Panc1 (cell line): ENCODE measurements at regions not wholly inside any gene's neighbourhood (a gene's known extent, or its start where the extent isn't known, plus 50 kb on each side); places are given as distances from the start of the nearest gene placed in this dataset.
"Not testable (repeated sequence)": the region's sequence is repeated elsewhere in the genome, so short reads cannot be mapped to it uniquely, and the experiment has no call there.

Experiments
- ATAC-seq: fragments of 200-7000 bp; cut with Tn5 transposase; 2 replicates; pipeline ENCODE4 v1.9.1; 2020; ENCODE audit warnings: mild to moderate bottlenecking, moderate library complexity
- BruUV-seq: library from RNA; stranded (reverse); fragments of 400-500 nt; replicated peaks from 2 replicates; lab custom pipeline; 2021; lab: Mats Ljungman, UMichigan
- CTCF ChIA-PET: fragments of 300-600 bp; sonication (Branson Sonifier 250); formaldehyde crosslinking; loops from one replicate; lab custom pipeline; 2022; ENCODE audit warnings: antibody characterized with exemption; lab: Charles Lee
- POLR2A ChIA-PET: fragments of 300-600 bp; sonication (Branson Sonifier 250); formaldehyde crosslinking; loops from one replicate; lab custom pipeline; 2022; ENCODE audit warnings: antibody characterized with exemption; lab: Charles Lee
- DNase-seq: peaks from one replicate; pipeline ENCODE4 v3.0.0-alpha.2; 2010; ENCODE audit warnings: low read depth, low spot score
- H3K27ac ChIP-seq: 2 replicates; pipeline ENCODE4 v1.5.1; 2011; ENCODE audit warnings: mild to moderate bottlenecking, low read length, inconsistent platforms
- H3K27me3 ChIP-seq: fragments of 200-500 bp; sonication (Bioruptor generic); 2 replicates; pipeline ENCODE4 v1.6.0; 2014; ENCODE audit warnings: low read length, inconsistent platforms; ENCODE audit not compliant: control insufficient read depth, insufficient read depth
- H3K36me3 ChIP-seq: fragments of 200-500 bp; sonication (Bioruptor generic); 2 replicates; pipeline ENCODE4 v1.5.1; 2014; ENCODE audit warnings: inconsistent platforms, mild to moderate bottlenecking, low read length, moderate library complexity; ENCODE audit not compliant: control insufficient read depth, insufficient read depth
- H3K4me1 ChIP-seq: 2 replicates; pipeline ENCODE4 v1.5.1; 2011; ENCODE audit warnings: inconsistent platforms, mild to moderate bottlenecking, low read length, moderate library complexity; ENCODE audit not compliant: control insufficient read depth, insufficient read depth
- H3K4me3 ChIP-seq, 2 experiments: 2 replicates each; pipeline ENCODE4 v1.5.1; 2011 to 2012; ENCODE audit warnings: low read depth in 2 of 2, low read length in 2 of 2, mild to moderate bottlenecking in 2 of 2, inconsistent platforms in 1 of 2, moderate library complexity in 1 of 2
- H3K9me3 ChIP-seq: fragments of 200-500 bp; sonication (Bioruptor generic); 2 replicates; pipeline ENCODE4 v1.5.1; 2014; ENCODE audit warnings: low read depth, mild to moderate bottlenecking, inconsistent platforms, low read length, moderate library complexity; ENCODE audit not compliant: control insufficient read depth, insufficient read depth
- POLR2AphosphoS5 ChIP-seq: IDR thresholded peaks from 2 replicates; pipeline ENCODE4 v1.6.1; 2012; ENCODE audit warnings: mild to moderate bottlenecking, low read depth, low read length, moderate library complexity
- REST ChIP-seq, 2 experiments: IDR thresholded peaks; 2 replicates each; pipeline ENCODE4 v1.6.1; 2011 to 2012; ENCODE audit warnings: low read depth in 2 of 2, control low read depth in 1 of 2, low read length in 1 of 2, mild to moderate bottlenecking in 1 of 2, moderate library complexity in 1 of 2; ENCODE audit not compliant: insufficient read depth in 1 of 2
- SIN3A ChIP-seq: IDR thresholded peaks from 2 replicates; pipeline ENCODE4 v1.6.1; 2012; ENCODE audit warnings: low read depth, mild to moderate bottlenecking, low read length, moderate library complexity, borderline replicate concordance; ENCODE audit not compliant: insufficient read depth
- TCF7L2 ChIP-seq: IDR thresholded peaks from 2 replicates; pipeline ENCODE4 v1.6.1; 2011; ENCODE audit warnings: mild to moderate bottlenecking, low read depth, low read length, inconsistent platforms
- in situ Hi-C: cut with HindIII; loops from 2 replicates; pipeline ENCODE4 v1.10.0; 2016; ENCODE audit warnings: low sequenced_read_pairs, low pct_unique_long_range_greater_than_20kb
- intact Hi-C: fragments of 100-400 bp; cut with micrococcal nuclease; formaldehyde crosslinking; loops from one replicate; pipeline ENCODE4 v1.10.0; 2022; ENCODE audit not compliant: unreplicated experiment
- TF ChIP-seq, protein P1 (sequence below): fragments of 450-650 bp; IDR thresholded peaks from 2 replicates; pipeline ENCODE4 v1.5.1; 2017; ENCODE audit warnings: mild to moderate bottlenecking

DNA sequence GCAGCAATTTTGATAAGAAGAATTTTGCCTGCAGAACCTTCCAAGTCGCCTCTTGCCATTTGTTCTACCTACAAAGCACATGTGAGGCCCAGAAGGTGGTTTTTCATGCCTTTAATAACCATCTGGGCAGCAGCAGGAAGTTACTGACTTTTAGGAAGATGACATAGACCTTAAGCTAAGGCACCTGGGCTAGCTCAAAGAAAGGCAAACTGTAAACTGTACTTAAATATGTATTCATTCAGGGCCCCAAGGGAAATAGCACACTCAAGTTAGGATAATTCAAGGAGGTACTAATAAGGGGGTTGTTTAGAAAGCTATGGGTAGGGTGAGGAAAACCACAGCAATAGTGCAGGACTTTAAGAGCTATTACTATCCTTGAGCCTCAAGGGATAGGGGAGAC is 57.3 kb upstream of the HSPB3 start:
- no peaks in the 10 kb centered on the region for H3K4me1 ChIP-seq
- H3K36me3 ChIP-seq = no peaks in the 10 kb centered on the region
- H3K4me3 ChIP-seq = no peak overlapping the region
- ChIA-PET CTCF (interaction anchor here (0.6 kb wide), 1 partner anchor 593 kb away, joined by 17 read pairs; no protein-coding TSS in a partner anchor), POLR2A (no interaction called here)
- ATAC-seq = no peak
- no TSS peak for BruUV-seq
- H3K27me3 ChIP-seq = no peaks in the 10 kb centered on the region
- H3K27ac ChIP-seq = no peak overlapping the region
- in situ Hi-C loops = no loop called here
- intact Hi-C loops = no loop called here
- DNase-seq = no peak
- H3K9me3 ChIP-seq = no peaks in the 10 kb centered on the region
- TF ChIP-seq POLR2AphosphoS5 (no peak), TCF7L2 (no peak), SIN3A (no peak), REST (IDR thresholded peaks at IDR 0.05; ENCODE audit: insufficient read depth in 1 of 2, low read depth in 2 of 2, low read length in 1 of 2) (no peak)
- TF ChIP-seq, protein P1, sequence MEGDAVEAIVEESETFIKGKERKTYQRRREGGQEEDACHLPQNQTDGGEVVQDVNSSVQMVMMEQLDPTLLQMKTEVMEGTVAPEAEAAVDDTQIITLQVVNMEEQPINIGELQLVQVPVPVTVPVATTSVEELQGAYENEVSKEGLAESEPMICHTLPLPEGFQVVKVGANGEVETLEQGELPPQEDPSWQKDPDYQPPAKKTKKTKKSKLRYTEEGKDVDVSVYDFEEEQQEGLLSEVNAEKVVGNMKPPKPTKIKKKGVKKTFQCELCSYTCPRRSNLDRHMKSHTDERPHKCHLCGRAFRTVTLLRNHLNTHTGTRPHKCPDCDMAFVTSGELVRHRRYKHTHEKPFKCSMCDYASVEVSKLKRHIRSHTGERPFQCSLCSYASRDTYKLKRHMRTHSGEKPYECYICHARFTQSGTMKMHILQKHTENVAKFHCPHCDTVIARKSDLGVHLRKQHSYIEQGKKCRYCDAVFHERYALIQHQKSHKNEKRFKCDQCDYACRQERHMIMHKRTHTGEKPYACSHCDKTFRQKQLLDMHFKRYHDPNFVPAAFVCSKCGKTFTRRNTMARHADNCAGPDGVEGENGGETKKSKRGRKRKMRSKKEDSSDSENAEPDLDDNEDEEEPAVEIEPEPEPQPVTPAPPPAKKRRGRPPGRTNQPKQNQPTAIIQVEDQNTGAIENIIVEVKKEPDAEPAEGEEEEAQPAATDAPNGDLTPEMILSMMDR = no peak

GRCh38 chr5:54397420-54397819 is 58.1 kb upstream of the HSPB3 start:
- H3K9me3 ChIP-seq = no peaks in the 10 kb centered on the region
- ChIA-PET CTCF (no interaction called here), POLR2A (no interaction called here)
- BruUV-seq = no TSS peak
- no peak overlapping the region for H3K4me3 ChIP-seq
- ATAC-seq (no peak), DNase-seq (no peak)
- no peaks in the 10 kb centered on the region for H3K4me1 ChIP-seq
- intact Hi-C loops = no loop called here
- in situ Hi-C loops = no loop called here
- no peak for TF ChIP-seq REST (IDR thresholded peaks at IDR 0.05; ENCODE audit: insufficient read depth in 1 of 2, low read depth in 2 of 2, low read length in 1 of 2)
- TF ChIP-seq SIN3A = no peak
- TF ChIP-seq TCF7L2 = no peak
- TF ChIP-seq, protein P1 = no peak
- TF ChIP-seq POLR2AphosphoS5 = no peak
- H3K27ac ChIP-seq = no peak overlapping the region
- no peaks in the 10 kb centered on the region for H3K27me3 ChIP-seq
- no peaks in the 10 kb centered on the region for H3K36me3 ChIP-seq

- in situ Hi-C loops, H3K4me3 ChIP-seq, H3K9me3 ChIP-seq, H3K27ac ChIP-seq, H3K27me3 ChIP-seq, BruUV-seq, ATAC-seq, DNase-seq, intact Hi-C loops, H3K4me1 ChIP-seq, POLR2A ChIA-PET, CTCF ChIA-PET, H3K36me3 ChIP-seq: not testable (repeated sequence)
These were observed 62.5 kb upstream of the HSPB3 start for GRCh38 chr5:54393007-54393406.
